SK-N-SH treated with all-trans-retinoic acid at 6 μM for 48 hours (cell line): ENCODE measurements at regions not wholly inside any gene's neighbourhood (a gene's known extent, or its start where the extent isn't known, plus 50 kb on each side); places are given as distances from the start of the nearest gene placed in this dataset.

Source experiments
- BACH2 ChIP-seq: fragments of 250-450 bp; sonication (Bioruptor Pico); IDR thresholded peaks from 2 replicates; pipeline ENCODE4 v1.9.0; 2021; ENCODE audit warnings: mild to moderate bottlenecking, borderline replicate concordance
- SNAI2 ChIP-seq: fragments of 250-450 bp; sonication (Bioruptor Pico); IDR thresholded peaks from 2 replicates; pipeline ENCODE4 v1.5.0; 2020; ENCODE audit warnings: mild to moderate bottlenecking, moderate library complexity
- ZFP3 ChIP-seq: fragments of 250-450 bp; sonication (Bioruptor Pico); IDR thresholded peaks from 2 replicates; pipeline ENCODE4 v1.5.0; 2020; ENCODE audit warnings: mild to moderate bottlenecking, moderate library complexity
- ZNF70 ChIP-seq: fragments of 450-650 bp; formaldehyde crosslinking; IDR thresholded peaks from 2 replicates; pipeline ENCODE4 v1.5.0; 2020; ENCODE audit warnings: mild to moderate bottlenecking, moderate library complexity

DNA sequence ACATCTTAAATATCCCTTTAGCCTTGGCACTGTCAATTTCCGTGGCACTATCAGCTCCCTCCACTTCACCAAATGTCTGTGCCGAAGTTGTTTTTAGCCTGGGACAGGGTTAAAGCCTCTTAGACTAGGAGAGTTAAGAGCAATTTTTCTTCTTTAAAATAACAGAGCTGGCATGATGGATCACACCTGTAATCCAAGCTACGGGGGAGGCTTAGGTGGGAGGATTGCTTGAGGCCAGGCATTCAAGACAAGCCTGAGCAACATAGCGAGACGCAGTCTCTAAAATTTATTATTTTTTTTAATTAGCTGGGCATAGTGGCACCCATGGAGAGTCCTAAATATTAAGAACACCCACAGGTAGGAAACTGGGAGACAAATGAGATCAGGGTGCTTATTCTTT lies 209.8 kb upstream of the MAGEB18 start:
- TF ChIP-seq BACH2, result no peak
- no peak for TF ChIP-seq ZNF70 (CRISPR knock-in tag)
- no peak for TF ChIP-seq ZFP3
- TF ChIP-seq SNAI2 (CRISPR knock-in tag), result no peak
